HG03432 (cell line): ENCODE measurements at regions not wholly inside any gene's neighbourhood (a gene's known extent, or its start where the extent isn't known, plus 50 kb on each side); places are given as distances from the start of the nearest gene placed in this dataset.
"Not testable (repeated sequence)": the region's sequence is repeated elsewhere in the genome, so short reads cannot be mapped to it uniquely, and the experiment has no call there.

Experiments
- ATAC-seq: cut with Tn5 transposase; IDR thresholded peaks from one replicate; pipeline ENCODE4 v1.9.1; 2021; ENCODE audit warnings: mild to moderate bottlenecking, moderate library complexity; ENCODE audit not compliant: unreplicated experiment

DNA sequence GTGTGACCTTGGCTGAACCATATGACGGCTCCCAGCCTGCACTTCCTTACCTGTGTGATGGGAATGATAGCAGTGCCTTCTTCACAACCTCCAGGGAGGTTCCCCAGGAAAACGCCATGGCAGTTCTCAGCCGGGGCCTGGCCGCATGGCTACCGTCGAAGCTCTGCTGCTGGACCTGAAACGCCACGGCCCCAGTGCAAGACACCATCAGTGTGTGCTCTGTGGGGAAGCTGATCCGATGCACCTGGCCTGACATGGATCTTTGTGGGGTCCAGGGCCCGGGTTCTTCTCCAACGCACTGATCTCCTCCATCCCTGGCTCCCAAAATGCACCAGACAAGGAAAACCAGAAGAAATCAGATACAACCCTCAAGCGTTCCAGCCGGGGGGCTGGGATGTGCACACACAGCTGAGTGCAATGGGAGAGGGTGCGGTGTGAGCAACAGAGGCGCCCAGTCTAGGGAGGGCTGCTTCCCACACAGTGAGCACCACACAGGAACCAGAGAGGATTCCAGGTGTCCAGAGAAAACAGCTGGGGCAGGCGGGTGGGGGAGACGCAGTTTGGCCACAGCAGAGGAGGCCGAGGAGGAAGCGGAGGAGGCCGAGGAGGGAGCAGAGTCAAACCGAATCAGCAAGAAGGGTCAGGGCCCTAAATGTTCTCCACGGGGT is 54.3 kb upstream of the ZNF469 start:
- no peak for ATAC-seq

- ATAC-seq: no peak
Measured at GRCh38 chr16:88329726-88330700, 52.7 kb upstream of the ZNF469 start.

- no peak for ATAC-seq
Measured at GRCh38 chr16:88330971-88331890, 51.5 kb upstream of the ZNF469 start.

GRCh38 chr16:88331989-88332920 is 50.5 kb upstream of the ZNF469 start:
- no peak for ATAC-seq

- not testable (repeated sequence) for ATAC-seq
Measured at GRCh38 chr16:88332921-88333825, 49.6 kb upstream of the ZNF469 start.
